GM21447 (cell line): ENCODE measurements at regions not wholly inside any gene's neighbourhood (a gene's known extent, or its start where the extent isn't known, plus 50 kb on each side); places are given as distances from the start of the nearest gene placed in this dataset.
"Not testable (repeated sequence)": the region's sequence is repeated elsewhere in the genome, so short reads cannot be mapped to it uniquely, and the experiment has no call there.

Experiments used
- ATAC-seq: cut with Tn5 transposase; IDR thresholded peaks from one replicate; pipeline ENCODE4 v1.9.1; 2021; ENCODE audit not compliant: unreplicated experiment

DNA sequence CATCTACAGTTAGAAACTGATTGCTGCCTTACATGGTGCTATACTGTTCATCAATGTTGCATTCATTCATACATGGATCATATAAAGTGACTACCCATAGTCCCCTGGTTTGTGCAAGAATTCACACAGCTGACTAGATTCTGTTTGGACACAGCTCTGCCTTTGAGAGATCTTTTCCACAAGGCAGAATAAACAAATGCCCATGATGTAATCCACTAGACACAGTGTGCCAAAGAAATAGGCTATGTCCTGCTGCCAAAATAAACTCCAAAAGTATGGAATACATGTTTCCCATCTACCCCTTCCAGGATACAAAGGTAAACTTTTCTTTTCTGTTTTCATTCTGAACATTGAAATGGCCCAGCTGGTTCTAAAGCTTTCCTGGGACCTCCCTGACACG lies 269.4 kb upstream of the CHAC2 start:
- ATAC-seq, result no peak

DNA sequence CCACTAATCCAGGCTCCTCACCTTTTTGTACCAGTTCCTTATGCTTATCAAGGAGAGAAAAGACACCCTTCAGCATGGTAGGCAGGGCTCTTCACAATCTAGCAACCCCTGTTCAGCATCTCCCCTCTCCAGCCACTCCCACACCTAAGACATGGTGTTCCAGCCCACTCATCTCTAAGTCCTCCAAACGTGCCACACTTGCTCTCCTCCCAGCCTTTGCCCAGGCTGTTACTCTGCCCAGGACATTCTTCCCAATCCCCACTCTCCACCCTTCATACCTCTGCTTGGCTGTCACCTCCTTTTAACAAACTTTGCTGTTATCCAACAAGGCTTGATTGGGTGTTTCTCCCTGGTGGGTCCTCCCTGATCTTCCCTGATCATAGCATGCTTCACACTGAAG lies 270.6 kb upstream of the CHAC2 start:
- ATAC-seq, result no peak

DNA sequence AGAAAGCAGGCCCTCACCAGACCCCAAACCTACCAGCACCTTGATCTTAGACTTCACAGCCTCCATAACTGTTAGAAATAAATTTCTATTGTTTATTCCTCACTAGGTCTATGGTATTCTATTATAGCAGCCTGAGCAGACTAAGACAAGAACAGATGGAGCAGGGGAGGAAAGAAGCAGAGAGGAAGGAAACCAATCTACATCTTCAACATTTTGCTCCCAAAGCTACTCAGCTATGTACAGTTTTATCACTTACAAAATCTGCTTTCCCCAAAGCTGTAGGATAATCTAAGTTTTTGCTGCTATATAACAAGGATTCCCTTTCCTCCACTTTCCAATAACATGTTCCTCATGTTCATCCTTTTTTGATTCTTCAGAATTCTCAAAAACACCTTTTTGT lies 274.4 kb upstream of the CHAC2 start:
- no peak for ATAC-seq

DNA sequence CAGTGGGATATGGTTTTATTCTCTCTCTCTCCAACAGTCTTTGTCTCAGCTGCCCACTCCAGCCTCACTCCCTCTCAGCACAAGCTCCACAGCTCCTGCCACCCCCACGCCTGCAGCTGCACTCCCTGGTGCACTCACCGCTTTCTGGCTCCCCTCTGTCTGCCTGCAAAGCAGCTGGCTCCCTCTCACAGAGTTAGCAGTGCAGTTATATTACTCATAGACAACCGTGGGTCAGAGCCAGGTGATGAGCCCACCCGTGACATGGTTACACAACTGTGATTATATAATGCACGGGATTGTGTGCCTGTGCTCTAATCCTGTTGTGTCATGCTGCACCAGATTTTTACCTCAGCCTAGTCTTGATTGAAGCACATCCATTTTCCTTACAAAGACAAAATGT lies 276.9 kb upstream of the CHAC2 start:
- no peak for ATAC-seq

DNA sequence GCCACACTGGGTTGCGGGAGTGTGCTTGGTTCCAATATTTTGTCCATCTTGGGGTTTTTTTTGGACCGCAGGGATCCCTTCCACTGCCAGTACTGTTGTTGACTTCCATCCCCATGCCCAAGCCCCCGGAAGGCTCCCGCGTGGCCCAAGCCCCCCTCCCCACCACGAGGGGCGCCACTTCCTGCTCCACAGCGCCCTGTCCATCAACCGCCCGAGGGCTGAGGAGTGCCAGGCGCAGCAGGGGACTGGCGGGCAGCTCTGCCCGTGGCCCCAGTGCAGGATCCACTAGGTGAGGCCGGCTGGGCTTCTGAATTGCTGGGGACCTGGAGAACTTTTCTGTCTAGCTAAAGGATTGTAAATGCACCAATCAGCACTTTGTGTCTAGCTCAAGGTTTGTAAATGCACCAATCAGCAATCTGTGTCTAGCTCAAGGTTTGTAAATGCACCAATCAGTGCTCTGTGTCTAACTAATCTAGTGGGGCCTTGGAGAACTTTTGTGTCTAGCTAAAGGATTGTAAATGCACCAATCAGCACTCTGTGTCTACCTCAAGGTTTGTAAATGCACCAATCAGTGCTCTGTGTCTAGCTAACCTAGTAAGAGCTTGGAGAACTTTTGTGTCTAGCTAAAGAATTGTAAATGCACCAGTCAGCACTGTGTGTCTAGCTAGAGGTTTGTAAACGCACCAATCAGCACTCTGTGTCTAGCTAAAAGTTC lies 281.3 kb upstream of the CHAC2 start:
- ATAC-seq, result not testable (repeated sequence)

DNA sequence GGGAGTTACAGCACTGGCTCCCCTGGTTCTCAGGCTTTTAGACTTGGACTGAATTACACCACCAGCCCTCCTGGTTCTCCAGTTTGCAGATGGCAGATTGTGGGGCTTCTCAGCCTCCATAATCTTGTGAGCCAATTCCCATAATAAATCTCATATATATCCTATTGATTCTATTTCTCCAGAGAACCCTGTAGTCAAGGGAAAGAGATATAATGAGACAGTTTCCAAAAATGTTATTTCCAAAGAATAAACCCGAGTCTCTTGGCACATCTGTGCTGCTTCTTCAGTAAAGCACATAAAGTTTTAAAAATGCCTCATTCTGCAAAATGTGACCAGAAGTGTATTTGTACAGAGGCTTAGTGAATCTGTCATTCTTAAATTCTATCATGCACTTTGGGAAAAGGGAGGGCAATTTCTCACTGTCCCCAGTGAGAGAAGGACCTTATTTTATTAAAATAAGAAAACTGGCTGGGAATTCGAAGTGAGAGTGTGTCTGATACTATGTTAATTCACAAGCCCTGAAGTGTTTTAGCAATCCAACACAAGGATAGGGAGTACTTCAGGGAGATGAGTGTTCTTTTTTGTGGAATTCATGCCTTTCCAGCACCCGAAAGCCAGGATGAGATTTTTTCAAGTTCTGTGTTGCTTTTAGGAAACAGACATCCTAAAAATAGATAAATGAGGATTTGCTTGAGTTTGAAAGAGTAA lies 282.4 kb upstream of the CHAC2 start:
- no peak for ATAC-seq

GRCh38 chr2:53484531-53484930 lies 283.1 kb upstream of the CHAC2 start:
- ATAC-seq, result no peak

DNA sequence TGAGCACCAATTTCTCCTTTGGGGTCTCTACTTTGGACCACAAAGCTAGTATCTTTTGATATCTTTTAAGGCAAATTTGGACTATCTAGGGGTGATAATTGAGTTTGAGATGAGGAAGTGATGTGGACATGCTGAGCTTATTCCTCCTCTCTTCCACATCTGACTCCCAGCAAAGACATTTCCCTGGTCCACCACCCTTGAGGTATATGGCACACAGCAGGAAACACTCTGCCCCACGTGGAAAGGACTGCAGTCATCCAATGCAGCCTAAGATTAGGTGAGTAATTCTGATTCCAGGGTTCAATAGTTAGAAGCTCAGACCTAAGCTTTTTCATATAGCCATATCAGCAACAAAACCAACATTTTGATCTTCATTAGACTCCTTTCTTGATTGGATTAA lies 290.1 kb upstream of the CHAC2 start:
- no peak for ATAC-seq

DNA sequence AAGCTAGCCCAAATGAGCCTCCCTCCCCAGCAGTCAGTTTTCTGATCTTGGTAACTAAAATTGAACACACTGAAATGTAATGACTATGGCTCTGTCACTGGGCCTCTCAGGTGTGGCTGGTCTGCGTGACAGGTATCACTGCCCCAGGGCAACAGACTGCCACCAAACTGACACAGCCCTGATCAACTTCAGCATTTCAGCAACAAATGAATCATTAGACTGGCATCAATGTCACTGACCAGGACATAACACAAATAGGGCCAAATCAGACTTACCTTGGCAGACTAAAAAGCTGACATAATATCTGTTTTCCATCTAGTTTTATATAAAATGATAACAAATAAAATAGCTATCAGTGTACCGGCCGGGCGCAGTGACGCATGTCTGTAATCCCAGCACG lies 290.8 kb upstream of the CHAC2 start:
- ATAC-seq, result no peak

DNA sequence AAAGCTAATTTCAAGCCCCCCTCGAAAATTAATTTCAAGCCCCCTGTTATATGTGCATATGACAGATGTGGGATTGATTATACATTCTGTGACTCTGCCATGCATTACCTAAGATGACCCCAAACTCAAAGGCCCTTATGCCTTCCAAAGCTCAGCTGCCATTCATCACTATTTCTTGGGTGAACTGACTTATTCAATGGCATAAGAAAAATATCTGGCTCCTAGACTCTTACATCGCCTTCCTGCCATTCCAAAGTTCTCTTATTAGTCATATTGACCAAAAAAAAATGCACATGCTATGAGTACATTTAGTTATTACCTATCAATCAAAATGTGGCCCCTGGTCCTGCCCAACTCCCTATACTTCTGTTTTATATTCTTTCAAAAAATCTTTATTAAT lies 291.8 kb upstream of the CHAC2 start:
- ATAC-seq, result no peak

GRCh38 chr2:53475321-53475720 lies 292.3 kb upstream of the CHAC2 start:
- ATAC-seq, result no peak

DNA sequence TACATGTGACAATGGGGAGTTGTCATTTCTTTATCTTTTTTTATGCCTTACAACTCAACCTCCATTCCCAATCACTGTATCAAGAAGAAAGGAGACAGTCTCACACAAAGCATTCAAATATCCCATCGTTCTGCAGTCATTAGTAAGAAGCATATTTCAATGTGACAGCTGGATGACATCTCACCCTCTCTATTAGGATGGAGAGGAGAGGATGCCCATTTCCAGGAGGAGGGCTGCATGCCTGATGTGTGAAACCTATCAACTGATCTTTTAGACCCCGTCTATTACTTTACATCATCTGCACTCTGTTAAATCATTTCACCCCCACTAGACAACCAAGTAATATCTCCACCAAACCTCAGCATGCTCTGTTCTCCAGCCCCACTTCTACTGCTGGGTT lies 292.7 kb upstream of the CHAC2 start:
- no peak for ATAC-seq

- ATAC-seq, result no peak
Observed at GRCh38 chr2:53473775-53474311, 293.8 kb upstream of the CHAC2 start.

DNA sequence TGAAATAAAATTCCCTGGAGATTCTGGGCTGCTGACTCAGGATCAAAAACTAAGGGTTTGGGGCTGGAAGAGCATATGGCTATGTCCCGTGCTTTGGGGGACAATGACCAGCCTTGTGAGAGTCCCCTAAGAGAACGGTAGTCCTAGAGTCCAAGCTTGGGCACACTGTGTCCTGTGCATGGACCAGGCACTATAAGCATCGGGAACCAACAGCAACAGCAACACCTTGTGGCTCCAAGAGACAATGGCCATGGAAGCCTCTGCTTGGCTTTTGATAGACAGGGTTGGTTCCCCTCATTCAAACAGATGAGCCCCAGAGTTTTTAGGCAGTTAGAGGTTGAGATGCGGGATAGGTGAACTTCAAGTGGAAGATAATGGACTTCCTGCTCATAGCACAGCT lies 294.4 kb upstream of the CHAC2 start:
- no peak for ATAC-seq

- no peak for ATAC-seq
Observed at GRCh38 chr2:53467467-53468180, 300.0 kb upstream of the CHAC2 start.

DNA sequence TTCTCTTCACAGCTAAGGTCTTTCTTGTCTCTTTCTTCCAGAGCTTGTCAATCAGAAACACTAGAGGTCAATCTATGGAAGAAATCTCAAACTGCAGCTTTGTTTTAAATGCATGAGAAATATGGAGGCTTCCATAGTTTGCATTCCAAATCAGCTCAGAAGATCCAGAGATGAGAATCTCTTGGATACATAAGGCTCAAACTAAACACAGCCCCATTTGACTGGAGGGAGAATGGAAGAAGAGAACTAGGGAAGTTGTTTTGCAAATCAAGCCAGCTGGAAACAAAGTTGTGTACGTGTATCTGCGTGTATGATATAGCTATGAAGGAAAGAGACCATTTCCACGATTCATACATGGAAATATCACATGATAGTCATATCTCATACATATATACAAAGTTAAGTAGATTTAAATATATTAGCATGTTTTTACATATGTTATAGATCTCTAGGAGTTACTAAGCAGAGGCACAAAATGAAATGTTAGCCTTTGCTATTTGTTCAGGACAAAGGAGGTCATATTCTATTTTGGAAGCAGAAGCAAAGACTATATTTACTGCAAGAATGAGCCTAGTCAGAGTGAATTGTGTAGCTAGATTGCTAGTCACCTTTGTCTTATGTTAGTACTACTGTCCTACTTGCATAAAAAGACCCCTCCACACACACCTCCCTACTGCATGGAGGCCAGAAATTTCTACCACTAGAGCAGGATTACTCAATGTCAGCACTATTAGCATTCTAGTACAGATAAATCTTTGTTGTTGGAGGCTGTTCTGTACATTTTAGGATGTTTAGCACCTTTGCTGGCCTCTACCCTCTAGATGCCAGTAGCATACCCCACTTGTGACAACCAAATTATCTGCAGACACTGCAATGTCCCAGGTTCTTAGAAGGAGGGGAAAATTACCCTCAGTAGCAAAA lies 303.5 kb upstream of the CHAC2 start:
- no peak for ATAC-seq

GRCh38 chr2:53460937-53461336 lies 306.7 kb upstream of the CHAC2 start:
- ATAC-seq, result no peak

GRCh38 chr2:53460347-53460746 lies 307.3 kb upstream of the CHAC2 start:
- ATAC-seq, result no peak

GRCh38 chr2:53455094-53455493 lies 312.5 kb upstream of the CHAC2 start:
- ATAC-seq, result no peak

GRCh38 chr2:53452957-53453748 lies 314.5 kb upstream of the CHAC2 start:
- no peak for ATAC-seq
